Midbrain (tissue), 1 donor: ENCODE measurements at regions not wholly inside any gene's neighbourhood (a gene's known extent, or its start where the extent isn't known, plus 50 kb on each side); places are given as distances from the start of the nearest gene placed in this dataset.

ENCODE experiments used
- DNase-seq: peaks from one replicate; lab custom pipeline; 2025; lab: John Stamatoyannopoulos, UW

- no peak for DNase-seq
These were observed 354.6 kb upstream of the C1orf87 start for GRCh38 chr1:60428127-60428526.

DNA sequence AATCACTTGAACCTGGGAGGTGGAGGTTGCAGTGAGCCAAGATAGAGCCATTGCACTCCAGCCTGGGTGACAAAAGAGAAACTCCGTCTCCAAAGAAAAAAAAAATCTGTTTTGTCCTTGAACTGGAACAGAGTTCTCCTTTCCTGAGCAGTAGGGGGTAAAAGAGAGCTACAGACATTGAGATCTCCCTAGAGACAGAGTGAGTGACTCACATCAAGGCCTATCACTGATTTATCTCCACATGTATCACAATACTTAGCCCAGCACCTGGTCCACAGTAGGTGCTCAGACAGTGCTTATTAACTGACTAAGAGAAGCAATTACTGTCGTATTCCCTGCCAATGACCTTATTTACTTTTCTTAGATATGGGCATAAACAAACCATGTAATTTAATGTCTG lies 354.1 kb upstream of the C1orf87 start:
- no peak for DNase-seq

DNA sequence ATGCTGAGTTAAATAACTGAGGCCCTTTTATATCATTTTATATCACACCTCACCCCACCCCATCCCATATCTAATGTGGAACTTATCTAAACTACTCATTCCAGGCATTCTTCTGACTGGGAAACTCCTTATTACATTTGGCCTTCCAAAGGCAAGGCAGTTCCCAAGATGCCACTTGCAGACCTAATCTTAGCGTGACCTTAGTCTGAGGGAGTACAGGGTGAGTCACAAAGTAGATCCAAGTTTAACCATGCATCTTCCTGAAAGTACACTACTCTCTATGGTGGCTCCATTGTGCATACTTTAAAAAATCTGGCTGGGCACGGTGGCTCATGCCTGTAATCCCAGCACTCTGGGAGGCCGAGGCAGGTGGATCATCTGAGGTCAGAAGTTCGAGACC lies 353.6 kb upstream of the C1orf87 start:
- DNase-seq = no peak

DNA sequence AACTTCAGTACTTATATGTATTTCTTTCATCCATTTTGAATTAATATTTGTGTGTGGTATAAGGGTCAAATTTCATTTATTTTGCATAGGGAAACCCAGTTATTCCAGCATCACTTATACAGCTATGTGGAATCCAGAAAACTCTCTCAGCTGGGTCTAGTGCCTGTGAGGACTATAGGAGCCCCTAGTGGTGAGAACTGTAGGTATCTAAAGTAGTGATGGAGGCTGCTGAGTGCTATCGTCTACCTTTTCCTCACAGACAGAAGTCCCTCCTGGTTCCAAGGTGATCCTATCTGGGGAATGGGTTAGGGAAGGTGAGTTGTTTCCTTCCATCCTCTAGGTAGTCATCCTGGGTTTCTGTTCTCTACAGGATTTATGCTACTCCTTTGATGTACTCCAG lies 352.0 kb upstream of the C1orf87 start:
- no peak for DNase-seq

DNA sequence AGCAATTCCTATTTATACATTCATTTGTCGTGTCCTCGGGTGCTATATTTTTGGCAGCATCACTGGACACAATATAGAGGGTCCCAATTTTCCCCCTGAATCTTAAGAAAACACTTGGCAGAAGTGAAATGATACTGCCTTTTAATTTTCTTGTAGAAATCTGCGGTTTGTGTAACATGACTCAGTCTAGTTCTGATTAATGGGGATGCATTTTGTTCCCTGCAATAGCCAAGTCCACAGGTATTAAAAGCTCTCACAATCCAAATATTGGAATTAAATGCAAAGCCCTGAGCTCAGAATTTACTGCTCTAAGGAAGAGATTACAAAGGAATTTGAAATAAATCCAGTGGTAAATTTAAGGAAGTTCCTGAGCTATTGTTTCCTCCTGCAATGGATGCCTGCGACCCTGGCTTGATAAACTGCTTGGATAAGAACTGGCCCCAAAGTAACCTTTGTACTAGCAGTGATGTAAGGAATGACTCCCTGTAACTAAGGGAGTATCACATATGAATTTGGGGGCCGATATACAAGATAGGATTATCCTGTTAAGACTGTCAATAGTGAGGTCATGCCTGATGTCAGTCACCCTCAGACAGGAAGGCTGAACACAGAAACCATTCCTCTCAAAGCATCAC lies 349.7 kb upstream of the C1orf87 start:
- no peak for DNase-seq

DNA sequence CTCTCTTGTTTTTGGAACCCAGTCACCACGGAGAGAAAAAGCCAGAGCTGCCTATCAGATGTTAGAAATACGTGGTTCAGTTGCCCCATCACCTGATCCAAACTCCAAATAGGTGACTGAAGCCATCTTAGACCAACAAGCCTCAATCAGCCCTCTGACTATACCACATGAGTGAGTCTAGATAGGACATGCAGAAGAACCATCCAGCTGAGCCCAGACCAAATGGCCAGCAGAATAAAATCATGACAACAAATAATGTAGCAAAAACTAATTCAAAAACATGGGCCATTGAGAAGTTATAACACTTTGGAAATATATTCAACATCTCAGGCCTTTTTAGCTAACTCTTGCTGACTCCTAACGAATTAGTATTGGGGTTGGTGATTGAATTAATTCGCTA lies 348.4 kb upstream of the C1orf87 start:
- DNase-seq = no peak

GRCh38 chr1:60419023-60419422 lies 345.5 kb upstream of the C1orf87 start:
- DNase-seq = no peak

GRCh38 chr1:60415696-60416095 lies 342.1 kb upstream of the C1orf87 start:
- DNase-seq = no peak

DNA sequence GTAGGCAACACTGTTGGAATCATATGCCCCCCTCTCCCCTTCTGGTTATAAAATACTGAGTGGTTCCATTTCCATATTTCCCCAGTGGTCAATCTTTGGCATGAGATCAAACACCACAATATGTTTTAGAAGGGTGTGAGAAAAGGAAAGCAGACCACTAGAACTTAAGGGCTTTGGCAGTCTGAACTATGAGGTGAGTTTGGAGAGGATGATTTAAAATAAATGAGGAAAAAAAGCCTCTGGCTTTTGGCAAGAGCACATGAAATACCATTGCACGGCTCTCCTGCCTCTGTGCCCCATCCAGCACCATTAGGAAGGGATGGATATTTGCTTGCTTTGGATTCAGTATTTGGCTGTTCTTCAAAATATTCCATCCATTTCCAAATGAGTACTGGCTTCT lies 339.5 kb upstream of the C1orf87 start:
- DNase-seq = no peak

GRCh38 chr1:60411591-60411990 lies 338.0 kb upstream of the C1orf87 start:
- no peak for DNase-seq

DNA sequence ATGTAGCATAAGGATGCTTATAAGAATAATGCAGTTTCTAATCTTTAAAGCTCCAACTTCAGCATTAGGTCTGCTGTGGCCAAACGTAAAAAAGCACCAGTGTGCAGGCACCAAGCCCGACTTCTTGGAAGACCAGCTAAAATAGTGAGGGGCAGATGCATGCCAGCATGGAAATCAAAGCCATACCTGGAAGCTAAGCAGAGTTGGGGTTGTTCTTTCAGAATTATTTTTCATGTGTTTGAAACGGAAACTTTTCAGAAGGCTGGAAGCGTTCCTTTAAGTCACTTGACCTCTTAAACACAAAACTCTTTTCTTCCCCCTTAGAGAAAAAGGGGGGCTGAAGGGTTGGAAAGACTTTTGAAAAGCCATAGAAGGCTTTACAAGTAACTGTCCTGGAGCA lies 329.2 kb upstream of the C1orf87 start:
- DNase-seq = peak; percentile 20

- DNase-seq = peak; percentile 12
These were observed 328.6 kb upstream of the C1orf87 start for GRCh38 chr1:60402216-60402615.

- DNase-seq = no peak
These were observed 320.9 kb upstream of the C1orf87 start for GRCh38 chr1:60394436-60394835.

DNA sequence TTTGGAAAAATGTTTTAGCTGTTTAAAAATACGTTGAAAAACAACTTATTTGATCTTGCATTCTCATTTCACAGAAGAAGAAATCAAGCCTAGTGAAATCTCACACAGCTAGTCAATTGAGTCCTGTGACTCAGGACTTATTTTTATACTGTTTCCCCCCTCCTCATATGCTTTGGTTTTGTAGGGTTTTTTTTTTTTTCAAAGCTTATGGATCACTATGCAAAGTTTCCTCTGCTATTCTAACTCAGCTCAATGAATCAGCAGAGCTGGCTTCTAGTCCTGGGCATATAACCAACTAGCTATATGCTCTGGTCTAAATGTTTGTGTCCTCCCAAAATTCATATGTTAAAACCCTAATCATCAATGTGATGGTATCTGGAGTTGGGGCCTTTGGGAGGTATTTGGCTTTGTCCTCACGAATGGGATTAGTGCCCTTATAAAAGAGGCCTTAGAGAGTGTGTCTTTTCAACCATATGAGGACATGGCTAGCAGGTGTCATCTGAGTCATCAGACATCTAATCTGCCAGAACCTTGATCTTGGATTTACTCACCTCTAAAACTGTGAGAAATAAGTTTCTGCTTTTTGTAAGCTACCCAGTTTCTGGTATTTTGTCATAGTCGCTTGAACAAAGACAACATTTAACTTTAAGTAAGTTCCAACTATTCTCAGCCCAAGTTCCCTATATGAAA lies 317.2 kb upstream of the C1orf87 start:
- DNase-seq = no peak

GRCh38 chr1:60388092-60388987 lies 314.8 kb upstream of the C1orf87 start:
- no peak for DNase-seq

- no peak for DNase-seq
These were observed 313.6 kb upstream of the C1orf87 start for GRCh38 chr1:60387175-60387574.

DNA sequence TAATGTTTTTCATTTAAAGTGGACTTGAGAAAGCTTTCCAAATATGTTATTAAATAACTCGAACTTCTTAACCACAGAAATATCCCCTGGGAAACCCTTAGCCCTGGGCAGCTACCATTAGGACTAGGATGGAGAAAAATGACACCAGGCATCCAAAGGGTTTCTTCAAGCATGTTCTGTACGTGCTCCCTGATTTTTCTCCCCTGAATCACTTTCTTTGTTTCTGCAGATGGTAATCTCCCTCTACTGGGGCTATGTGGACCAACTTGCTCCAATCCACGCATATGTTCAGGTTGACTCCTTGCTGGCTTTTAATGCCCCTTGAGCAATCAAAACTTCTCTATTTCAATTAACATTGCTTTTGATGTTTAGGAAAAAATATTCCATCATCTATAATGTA lies 312.7 kb upstream of the C1orf87 start:
- DNase-seq = no peak

- DNase-seq = no peak
These were observed 302.6 kb upstream of the C1orf87 start for GRCh38 chr1:60376196-60376595.

DNA sequence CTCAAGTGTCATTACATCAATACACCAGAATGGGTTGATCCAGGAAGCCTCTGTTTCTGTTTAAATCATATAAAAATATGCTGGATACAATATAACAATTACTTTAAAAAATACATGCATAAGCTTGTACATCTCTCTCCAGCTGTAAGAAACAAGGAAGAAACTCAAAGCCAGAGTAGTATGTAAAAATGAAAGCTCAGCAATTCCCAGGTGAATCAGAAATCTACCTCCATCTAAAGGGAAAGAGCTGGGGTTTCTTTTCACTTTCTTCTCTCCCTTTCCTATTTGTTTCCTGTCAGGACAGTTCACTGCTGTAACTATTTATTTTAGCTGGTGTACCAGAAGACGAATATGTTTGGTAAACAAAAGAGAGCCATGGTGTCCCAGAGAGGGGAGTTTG lies 301.0 kb upstream of the C1orf87 start:
- no peak for DNase-seq

DNA sequence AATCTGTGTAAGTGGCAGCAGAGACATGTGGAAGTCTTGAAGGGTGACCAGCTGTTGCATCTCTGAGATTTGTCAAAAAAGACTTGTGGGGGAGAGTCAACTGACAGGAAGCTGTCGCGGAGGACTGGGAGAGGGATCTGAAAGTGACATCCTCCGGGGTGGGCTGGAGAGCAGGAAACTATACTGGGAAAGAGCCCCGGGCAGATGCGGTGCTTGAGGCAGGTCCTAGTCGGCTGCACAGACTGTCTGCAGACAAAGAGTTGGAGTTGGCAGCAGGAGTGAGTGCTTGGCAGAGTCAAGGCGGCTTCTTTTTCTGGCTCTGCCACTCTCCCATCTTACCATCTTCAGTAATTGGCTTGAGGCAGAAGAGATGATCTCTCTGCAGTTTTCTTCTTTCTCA lies 294.0 kb upstream of the C1orf87 start:
- no peak for DNase-seq

DNA sequence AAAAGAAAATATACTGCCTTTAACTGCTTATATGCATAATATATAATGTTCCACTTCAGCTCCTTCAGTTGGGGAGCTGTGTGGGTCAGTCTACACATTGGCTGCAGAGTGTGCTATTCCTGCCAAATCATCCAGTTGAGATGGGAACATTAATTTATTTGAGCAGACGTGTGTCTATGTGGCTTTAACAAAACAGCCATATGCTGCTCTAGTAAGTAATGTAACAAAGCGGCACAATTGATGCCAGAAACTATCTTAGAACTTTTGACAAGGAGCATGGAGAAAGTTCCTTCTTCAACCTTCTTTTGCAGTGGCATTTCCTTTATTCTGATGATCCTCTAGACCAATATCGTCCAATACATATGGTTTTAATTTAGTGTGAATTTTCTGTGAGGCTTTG lies 285.9 kb upstream of the C1orf87 start:
- no peak for DNase-seq

DNA sequence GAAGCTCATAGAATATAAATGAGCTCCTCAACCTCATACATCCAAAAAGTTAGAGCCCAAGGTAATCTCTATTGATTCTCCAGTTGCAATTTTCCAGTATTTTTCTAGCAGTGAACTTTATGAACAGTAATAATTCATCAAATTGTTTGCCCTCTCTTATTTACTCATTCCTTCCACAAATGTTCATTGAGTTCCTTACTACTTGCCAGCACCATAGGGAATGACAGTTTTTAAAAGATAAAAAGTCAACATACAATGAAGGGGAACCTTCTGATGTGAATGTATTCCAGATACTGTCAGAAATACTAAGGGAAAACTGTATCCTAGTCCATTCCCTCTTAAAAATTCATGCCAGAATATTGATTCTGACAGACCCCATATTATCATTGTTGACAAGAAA lies 277.0 kb upstream of the C1orf87 start:
- DNase-seq = no peak

GRCh38 chr1:60348884-60349283 lies 275.3 kb upstream of the C1orf87 start:
- DNase-seq = no peak
